H9 (cell line): ENCODE measurements at regions not wholly inside any gene's neighbourhood (a gene's known extent, or its start where the extent isn't known, plus 50 kb on each side); places are given as distances from the start of the nearest gene placed in this dataset.

Experiments used
- DNase-seq: peaks from one replicate; pipeline ENCODE4 v3.0.0-alpha.2; 2017
- H2AFZ ChIP-seq: one replicate; pipeline ENCODE4 v1.6.1; 2013; ENCODE audit warnings: mild to moderate bottlenecking, low read length, control low read depth, moderate library complexity
- H2AK5ac ChIP-seq: 2 replicates; pipeline ENCODE4 v1.6.1; 2013; ENCODE audit warnings: low read length, control low read depth, mixed read lengths; ENCODE audit not compliant: insufficient read length
- H2BK120ac ChIP-seq: one replicate; pipeline ENCODE4 v1.6.1; 2013; ENCODE audit warnings: low read depth, mild to moderate bottlenecking, low read length, control low read depth, inconsistent platforms; ENCODE audit not compliant: poor library complexity, severe bottlenecking
- H2BK12ac ChIP-seq: 2 replicates; pipeline ENCODE4 v1.6.1; 2013; ENCODE audit warnings: low read length, control low read depth, mixed read lengths, low read depth; ENCODE audit not compliant: insufficient read length
- H2BK15ac ChIP-seq: 2 replicates; pipeline ENCODE4 v1.6.1; 2013; ENCODE audit warnings: low read depth, low read length, control low read depth
- H2BK20ac ChIP-seq: one replicate; pipeline ENCODE4 v1.6.1; 2013; ENCODE audit warnings: low read depth, mild to moderate bottlenecking, low read length, control low read depth, inconsistent platforms; ENCODE audit not compliant: poor library complexity, severe bottlenecking
- H2BK5ac ChIP-seq: 2 replicates; pipeline ENCODE4 v1.6.1; 2013; ENCODE audit warnings: low read length, control low read depth, mixed read lengths; ENCODE audit not compliant: insufficient read length
- H3K14ac ChIP-seq: 2 replicates; pipeline ENCODE4 v1.6.1; 2013; ENCODE audit warnings: low read length, control low read depth; ENCODE audit not compliant: insufficient read depth
- H3K18ac ChIP-seq: 2 replicates; pipeline ENCODE4 v1.6.1; 2013; ENCODE audit warnings: low read depth, mild to moderate bottlenecking, mixed read lengths, low read length, control low read depth; ENCODE audit not compliant: insufficient read length
- H3K23ac ChIP-seq: 2 replicates; pipeline ENCODE4 v1.6.1; 2013; ENCODE audit warnings: low read length, control low read depth, mixed read lengths, low read depth; ENCODE audit not compliant: insufficient read length
- H3K23me2 ChIP-seq: 2 replicates; pipeline ENCODE4 v1.6.1; 2013; ENCODE audit warnings: low read depth, mild to moderate bottlenecking, mixed read lengths, low read length, control low read depth; ENCODE audit not compliant: insufficient read length, poor library complexity, severe bottlenecking
- H3K27ac ChIP-seq: 2 replicates; pipeline ENCODE4 v1.5.1; 2013; ENCODE audit warnings: low read length, control low read depth, mixed read lengths, low read depth; ENCODE audit not compliant: insufficient read length
- H3K27me3 ChIP-seq: 2 replicates; pipeline ENCODE4 v1.6.1; 2013; ENCODE audit warnings: low read length, control low read depth, inconsistent platforms; ENCODE audit not compliant: insufficient read depth
- H3K4ac ChIP-seq: 2 replicates; pipeline ENCODE4 v1.6.1; 2013; ENCODE audit warnings: low read depth, mild to moderate bottlenecking, control low read depth, inconsistent platforms, low read length, moderate library complexity
- H3K4me1 ChIP-seq: 2 replicates; pipeline ENCODE4 v1.6.1; 2013; ENCODE audit warnings: low read length, control low read depth, inconsistent platforms; ENCODE audit not compliant: insufficient read depth
- H3K4me2 ChIP-seq: 2 replicates; pipeline ENCODE4 v1.6.1; 2013; ENCODE audit warnings: low read length, control low read depth, mixed read lengths; ENCODE audit not compliant: insufficient read length, insufficient read depth
- H3K56ac ChIP-seq: 2 replicates; pipeline ENCODE4 v1.6.1; 2013; ENCODE audit warnings: low read depth, mild to moderate bottlenecking, mixed read lengths, low read length, control low read depth; ENCODE audit not compliant: insufficient read length
- H3K79me1 ChIP-seq: 2 replicates; pipeline ENCODE4 v1.6.1; 2013; ENCODE audit warnings: low read depth, mild to moderate bottlenecking, moderate library complexity, low read length, control low read depth, inconsistent platforms; ENCODE audit not compliant: insufficient read depth, poor library complexity, severe bottlenecking
- H3K79me2 ChIP-seq: 2 replicates; pipeline ENCODE4 v1.6.1; 2013; ENCODE audit warnings: low read length, control low read depth, inconsistent platforms; ENCODE audit not compliant: insufficient read depth
- H3K9ac ChIP-seq: 2 replicates; pipeline ENCODE4 v1.6.1; 2013; ENCODE audit warnings: low read length, control low read depth, mixed read lengths; ENCODE audit not compliant: insufficient read length; ENCODE audit errors: extremely low read depth
- H3K9me3 ChIP-seq: one replicate; pipeline ENCODE4 v1.6.1; 2013; ENCODE audit warnings: low read depth, low read length, inconsistent platforms; ENCODE audit not compliant: control insufficient read depth
- H3T11ph ChIP-seq: one replicate; pipeline ENCODE4 v1.6.1; 2013; ENCODE audit warnings: mild to moderate bottlenecking, low read length, control low read depth, inconsistent platforms
- H4K20me1 ChIP-seq: one replicate; pipeline ENCODE4 v1.6.1; 2013; ENCODE audit not compliant: control insufficient read depth, insufficient read length, insufficient read depth
- H4K5ac ChIP-seq: 2 replicates; pipeline ENCODE4 v1.6.1; 2013; ENCODE audit warnings: low read depth, mild to moderate bottlenecking, mixed read lengths, low read length, control low read depth; ENCODE audit not compliant: insufficient read length
- H4K8ac ChIP-seq: replicated peaks from 2 replicates; pipeline ENCODE4 v1.6.1; 2013; ENCODE audit warnings: low read length, control low read depth, mixed read lengths, low read depth; ENCODE audit not compliant: insufficient read length
- H4K91ac ChIP-seq: 2 replicates; pipeline ENCODE4 v1.6.1; 2013; ENCODE audit warnings: low read depth, mild to moderate bottlenecking, moderate library complexity, mixed read lengths, low read length, control low read depth; ENCODE audit not compliant: insufficient read length
- H3K27ac Mint-ChIP-seq, 3 experiments: 2 replicates in 2 of 3; 3 replicates in 1 of 3; pipeline ENCODE4 v1.8.0; 2020 to 2021; ENCODE audit warnings: mixed read lengths in 3 of 3, mild to moderate bottlenecking in 1 of 3, moderate library complexity in 1 of 3
- H3K27me3 Mint-ChIP-seq: 2 replicates; pipeline ENCODE4 v1.8.0; 2021; ENCODE audit warnings: low read depth, mild to moderate bottlenecking, moderate library complexity, mixed read lengths
- H3K36me3 Mint-ChIP-seq, 3 experiments: 2 replicates in 2 of 3; 3 replicates in 1 of 3; pipeline ENCODE4 v1.8.0; 2020 to 2021; ENCODE audit warnings: low read depth in 3 of 3, mixed read lengths in 3 of 3; ENCODE audit not compliant: insufficient read depth in 1 of 3
- H3K4me1 Mint-ChIP-seq, 2 experiments: 2 replicates each; pipeline ENCODE4 v1.8.0; 2020; ENCODE audit warnings: mixed read lengths in 2 of 2
- H3K4me3 Mint-ChIP-seq, 2 experiments: 2 replicates in 1 of 2; 3 replicates in 1 of 2; pipeline ENCODE4 v1.8.0; 2020 to 2021; ENCODE audit warnings: mild to moderate bottlenecking in 2 of 2, mixed read lengths in 2 of 2, moderate library complexity in 1 of 2
- H3K9me3 Mint-ChIP-seq, 2 experiments: 2 replicates in 1 of 2; 3 replicates in 1 of 2; pipeline ENCODE4 v1.8.0; 2020; ENCODE audit warnings: mild to moderate bottlenecking in 2 of 2, mixed read lengths in 2 of 2, moderate library complexity in 1 of 2
- CTCF ChIP-seq: fragments of 200-600 bp; sonication (generic); conservative IDR thresholded peaks from 3 replicates; pipeline ENCODE4 v1.8.0; 2021; ENCODE audit warnings: antibody characterized with exemption, mild to moderate bottlenecking
- WGBS: extraction: QIAGEN DNeasy Blood & Tissue Kit; methylation state at CpG from one replicate; pipeline ENCODE4 v1.1.7; 2013; ENCODE audit warnings: missing lambda C conversion rate, low lambda C conversion rate, mixed read lengths; ENCODE audit not compliant: insufficient read length; ENCODE audit errors: extremely low coverage; 5-methylcytosine and 5-hydroxymethylcytosine counted together

- Histone ChIP-seq H4K91ac (no peak overlapping the region), H4K5ac (no peak overlapping the region), H3K79me2 (no peaks in the 10 kb centered on the region), H3K4me1 (no peaks in the 10 kb centered on the region), H2BK120ac (no peak overlapping the region), H3K9me3 (no peaks in the 10 kb centered on the region), H2BK12ac (no peak overlapping the region), H3K14ac (no peak overlapping the region), H3K9ac (no peak overlapping the region), H4K20me1 (no peaks in the 10 kb centered on the region), H2BK15ac (no peak overlapping the region), H4K8ac (no peak overlapping the region), H3K23me2 (no peaks in the 10 kb centered on the region), H3K56ac (no peak overlapping the region), H2AFZ (no peak overlapping the region), H3K23ac (no peak overlapping the region), H3T11ph (no peak overlapping the region), H3K27me3 (no peaks in the 10 kb centered on the region), H2BK5ac (no peak overlapping the region), H3K4ac (no peak overlapping the region), H2AK5ac (no peak overlapping the region), H3K18ac (no peak overlapping the region), H3K79me1 (no peaks in the 10 kb centered on the region), H3K27ac (no peak overlapping the region), H2BK20ac (no peak overlapping the region), H3K4me2 (no peak overlapping the region)
- peaks cover 4 to 5% of the 10 kb centered on the region in 2 experiments; a peak in 3 of 4 replicates for H3K4me1 Mint-ChIP-seq
- no peak overlapping the region for H3K27ac Mint-ChIP-seq
- no peak for TF ChIP-seq CTCF
- no peaks in the 10 kb centered on the region for H3K27me3 Mint-ChIP-seq
- H3K4me3 Mint-ChIP-seq, result no peak overlapping the region
- H3K9me3 Mint-ChIP-seq, result peaks cover 4 to 6% of the 10 kb centered on the region in 2 experiments
- no peak for DNase-seq
- WGBS, result no CpG with 5 or more reads among the region's 2 CpGs
- peaks cover 0 to 3% (median 0%) of the 10 kb centered on the region in 3 experiments; a peak in 1 of 7 replicates for H3K36me3 Mint-ChIP-seq
Measured at GRCh38 chr4:178259566-178259965, 817.3 kb upstream of the AGA start.
